Endothelial cell of umbilical vein (primary cell): ENCODE measurements at regions not wholly inside any gene's neighbourhood (a gene's known extent, or its start where the extent isn't known, plus 50 kb on each side); places are given as distances from the start of the nearest gene placed in this dataset.

ENCODE experiments used
- EZH2 ChIP-seq: IDR thresholded peaks from 2 replicates; pipeline ENCODE4 v1.6.1; 2012; ENCODE audit warnings: borderline replicate concordance, low read depth, mild to moderate bottlenecking, moderate library complexity, low read length, inconsistent platforms; ENCODE audit not compliant: severe bottlenecking
- FOS ChIP-seq: IDR thresholded peaks from 2 replicates; pipeline ENCODE4 v1.6.1; 2011; ENCODE audit warnings: mild to moderate bottlenecking, low read length, moderate library complexity, borderline replicate concordance; ENCODE audit not compliant: insufficient read depth
- GATA2 ChIP-seq: IDR thresholded peaks from 2 replicates; pipeline ENCODE4 v1.7.0; 2011; ENCODE audit warnings: low read depth, mild to moderate bottlenecking, moderate library complexity, mixed read lengths, low read length; ENCODE audit not compliant: insufficient read length, insufficient read depth
- MYC ChIP-seq: IDR thresholded peaks from one replicate; pipeline ENCODE4 v1.6.1; 2011; ENCODE audit warnings: mild to moderate bottlenecking, low read depth, low read length
- POLR2A ChIP-seq: IDR thresholded peaks from 2 replicates; pipeline ENCODE4 v1.6.1; 2012; ENCODE audit warnings: low read depth, mild to moderate bottlenecking, control low read depth, low read length
- POLR2AphosphoS5 ChIP-seq: IDR thresholded peaks from 2 replicates; pipeline ENCODE4 v1.6.1; 2012; ENCODE audit warnings: low read depth, mild to moderate bottlenecking, control low read depth, low read length, moderate library complexity; ENCODE audit not compliant: insufficient read depth
- TF ChIP-seq, protein P1 (sequence below), 2 donors: IDR thresholded peaks; 1 replicate in 1 of 2; 2 replicates in 1 of 2; pipeline ENCODE4 v1.5.1; 2011; ENCODE audit warnings: low read length in 2 of 2, mild to moderate bottlenecking in 2 of 2, moderate library complexity in 2 of 2, control low read depth in 1 of 2, inconsistent platforms in 1 of 2, low read depth in 1 of 2; ENCODE audit not compliant: insufficient read depth in 1 of 2; ENCODE audit errors: extremely low read depth in 1 of 2
- TF ChIP-seq, protein P2 (sequence below): IDR thresholded peaks from 2 replicates; pipeline ENCODE4 v1.6.1; 2011; ENCODE audit not compliant: insufficient read depth, insufficient read length

- TF ChIP-seq EZH2 (no peak), POLR2AphosphoS5 (no peak), POLR2A (no peak), FOS (no peak), MYC (no peak), GATA2 (no peak)
- TF ChIP-seq, protein P1, sequence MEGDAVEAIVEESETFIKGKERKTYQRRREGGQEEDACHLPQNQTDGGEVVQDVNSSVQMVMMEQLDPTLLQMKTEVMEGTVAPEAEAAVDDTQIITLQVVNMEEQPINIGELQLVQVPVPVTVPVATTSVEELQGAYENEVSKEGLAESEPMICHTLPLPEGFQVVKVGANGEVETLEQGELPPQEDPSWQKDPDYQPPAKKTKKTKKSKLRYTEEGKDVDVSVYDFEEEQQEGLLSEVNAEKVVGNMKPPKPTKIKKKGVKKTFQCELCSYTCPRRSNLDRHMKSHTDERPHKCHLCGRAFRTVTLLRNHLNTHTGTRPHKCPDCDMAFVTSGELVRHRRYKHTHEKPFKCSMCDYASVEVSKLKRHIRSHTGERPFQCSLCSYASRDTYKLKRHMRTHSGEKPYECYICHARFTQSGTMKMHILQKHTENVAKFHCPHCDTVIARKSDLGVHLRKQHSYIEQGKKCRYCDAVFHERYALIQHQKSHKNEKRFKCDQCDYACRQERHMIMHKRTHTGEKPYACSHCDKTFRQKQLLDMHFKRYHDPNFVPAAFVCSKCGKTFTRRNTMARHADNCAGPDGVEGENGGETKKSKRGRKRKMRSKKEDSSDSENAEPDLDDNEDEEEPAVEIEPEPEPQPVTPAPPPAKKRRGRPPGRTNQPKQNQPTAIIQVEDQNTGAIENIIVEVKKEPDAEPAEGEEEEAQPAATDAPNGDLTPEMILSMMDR (IDR thresholded peaks at IDR 0.05; ENCODE audit: extremely low read depth in 1 of 2, insufficient read depth in 1 of 2, low read depth in 1 of 2, low read length in 2 of 2) = no peak
- TF ChIP-seq, protein P2, sequence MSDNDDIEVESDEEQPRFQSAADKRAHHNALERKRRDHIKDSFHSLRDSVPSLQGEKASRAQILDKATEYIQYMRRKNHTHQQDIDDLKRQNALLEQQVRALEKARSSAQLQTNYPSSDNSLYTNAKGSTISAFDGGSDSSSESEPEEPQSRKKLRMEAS = no peak
Measured at GRCh38 chr16:85451641-85452363, 161.3 kb upstream of the GSE1 start.
